ENCODE measurements at regions not wholly inside any gene's neighbourhood (a gene's known extent, or its start where the extent isn't known, plus 50 kb on each side); places are given as distances from the start of the nearest gene placed in this dataset.

DNA sequence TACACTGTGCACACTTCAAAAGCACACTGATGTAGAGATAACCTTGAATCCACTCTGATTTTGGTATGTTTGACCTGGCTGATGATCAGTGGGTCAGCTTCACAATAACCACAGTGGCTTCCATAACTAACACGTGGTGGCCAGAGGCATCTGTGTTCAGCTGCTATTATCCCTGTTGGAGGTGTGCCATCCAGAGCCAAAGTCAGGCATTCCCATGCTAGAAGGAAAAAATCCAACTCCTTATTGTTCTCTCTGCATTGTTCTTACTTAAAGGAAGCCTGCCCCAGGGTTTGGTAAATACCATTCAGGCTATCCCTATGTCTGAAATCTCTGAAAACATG lies 127.3 kb upstream of the MON1B start:
- DNase-seq (ENCODE audit: low read depth): no peak
- no peaks in the 10 kb centered on the region for H3K27me3 Mint-ChIP-seq (ENCODE audit: low read depth, unreplicated experiment)
- no peak for FAIRE-seq
- Histone ChIP-seq H3K27ac (ENCODE audit: low read depth, low read length) (no peak overlapping the region), H3K79me2 (ENCODE audit: insufficient read depth, low read length) (no peaks in the 10 kb centered on the region), H2AFZ (ENCODE audit: low read depth, low read length) (no peak overlapping the region), H4K20me1 (ENCODE audit: insufficient read depth, low read length) (no peaks in the 10 kb centered on the region), H3K4me1 (ENCODE audit: insufficient read depth, low read length) (no peaks in the 10 kb centered on the region), H3K4me2 (ENCODE audit: low read length) (no peak overlapping the region), H3K9me3 (ENCODE audit: insufficient read depth, low read depth, low read length) (no peaks in the 10 kb centered on the region), H3K27me3 (ENCODE audit: insufficient read depth, low read length) (no peaks in the 10 kb centered on the region), H3K9ac (ENCODE audit: low read length) (no peak overlapping the region), H3K4me3 (ENCODE audit: insufficient read depth, low read depth, low read length) (no peak overlapping the region), H3K36me3 (ENCODE audit: insufficient read depth, low read length) (no peaks in the 10 kb centered on the region)
- H3K9me3 Mint-ChIP-seq (ENCODE audit: unreplicated experiment): no peaks in the 10 kb centered on the region
- no peak overlapping the region for H3K27ac Mint-ChIP-seq (ENCODE audit: unreplicated experiment)
- no peak overlapping the region for H3K4me3 Mint-ChIP-seq (ENCODE audit: unreplicated experiment)
- H3K4me1 Mint-ChIP-seq (ENCODE audit: low read depth, unreplicated experiment): no peaks in the 10 kb centered on the region
- no peaks in the 10 kb centered on the region for H3K36me3 Mint-ChIP-seq (ENCODE audit: low read depth, unreplicated experiment)
- TF ChIP-seq EZH2 (IDR thresholded peaks at IDR 0.05; ENCODE audit: insufficient read depth, low read length): no peak
- TF ChIP-seq, protein P1, sequence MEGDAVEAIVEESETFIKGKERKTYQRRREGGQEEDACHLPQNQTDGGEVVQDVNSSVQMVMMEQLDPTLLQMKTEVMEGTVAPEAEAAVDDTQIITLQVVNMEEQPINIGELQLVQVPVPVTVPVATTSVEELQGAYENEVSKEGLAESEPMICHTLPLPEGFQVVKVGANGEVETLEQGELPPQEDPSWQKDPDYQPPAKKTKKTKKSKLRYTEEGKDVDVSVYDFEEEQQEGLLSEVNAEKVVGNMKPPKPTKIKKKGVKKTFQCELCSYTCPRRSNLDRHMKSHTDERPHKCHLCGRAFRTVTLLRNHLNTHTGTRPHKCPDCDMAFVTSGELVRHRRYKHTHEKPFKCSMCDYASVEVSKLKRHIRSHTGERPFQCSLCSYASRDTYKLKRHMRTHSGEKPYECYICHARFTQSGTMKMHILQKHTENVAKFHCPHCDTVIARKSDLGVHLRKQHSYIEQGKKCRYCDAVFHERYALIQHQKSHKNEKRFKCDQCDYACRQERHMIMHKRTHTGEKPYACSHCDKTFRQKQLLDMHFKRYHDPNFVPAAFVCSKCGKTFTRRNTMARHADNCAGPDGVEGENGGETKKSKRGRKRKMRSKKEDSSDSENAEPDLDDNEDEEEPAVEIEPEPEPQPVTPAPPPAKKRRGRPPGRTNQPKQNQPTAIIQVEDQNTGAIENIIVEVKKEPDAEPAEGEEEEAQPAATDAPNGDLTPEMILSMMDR (IDR thresholded peaks at IDR 0.05; ENCODE audit: insufficient read depth, low read depth, low read length): no peak

- H3K9ac ChIP-seq (ENCODE audit: low read length): no peak overlapping the region
- H3K4me3 Mint-ChIP-seq (ENCODE audit: unreplicated experiment): no peak overlapping the region
- no peak overlapping the region for H3K4me2 ChIP-seq (ENCODE audit: low read length)
- no peaks in the 10 kb centered on the region for H3K4me1 ChIP-seq (ENCODE audit: insufficient read depth, low read length)
- H3K9me3 Mint-ChIP-seq (ENCODE audit: unreplicated experiment): no peaks in the 10 kb centered on the region
- DNase-seq (ENCODE audit: low read depth) (no peak), FAIRE-seq (no peak)
- H2AFZ ChIP-seq (ENCODE audit: low read depth, low read length): no peak overlapping the region
- H3K4me3 ChIP-seq (ENCODE audit: insufficient read depth, low read depth, low read length): no peak overlapping the region
- no peaks in the 10 kb centered on the region for H4K20me1 ChIP-seq (ENCODE audit: insufficient read depth, low read length)
- H3K36me3 Mint-ChIP-seq (ENCODE audit: low read depth, unreplicated experiment): no peaks in the 10 kb centered on the region
- H3K4me1 Mint-ChIP-seq (ENCODE audit: low read depth, unreplicated experiment): no peaks in the 10 kb centered on the region
- no peaks in the 10 kb centered on the region for H3K9me3 ChIP-seq (ENCODE audit: insufficient read depth, low read depth, low read length)
- no peak overlapping the region for H3K27ac ChIP-seq (ENCODE audit: low read depth, low read length)
- no peak for TF ChIP-seq EZH2 (IDR thresholded peaks at IDR 0.05; ENCODE audit: insufficient read depth, low read length)
- TF ChIP-seq, protein P1 (IDR thresholded peaks at IDR 0.05; ENCODE audit: insufficient read depth, low read depth, low read length): no peak
- no peaks in the 10 kb centered on the region for H3K27me3 Mint-ChIP-seq (ENCODE audit: low read depth, unreplicated experiment)
- no peaks in the 10 kb centered on the region for H3K27me3 ChIP-seq (ENCODE audit: insufficient read depth, low read length)
- H3K79me2 ChIP-seq (ENCODE audit: insufficient read depth, low read length): no peaks in the 10 kb centered on the region
- H3K36me3 ChIP-seq (ENCODE audit: insufficient read depth, low read length): no peaks in the 10 kb centered on the region
- no peak overlapping the region for H3K27ac Mint-ChIP-seq (ENCODE audit: unreplicated experiment)
Observed at GRCh38 chr16:77064037-77064436, 127.0 kb upstream of the MON1B start.

DNA sequence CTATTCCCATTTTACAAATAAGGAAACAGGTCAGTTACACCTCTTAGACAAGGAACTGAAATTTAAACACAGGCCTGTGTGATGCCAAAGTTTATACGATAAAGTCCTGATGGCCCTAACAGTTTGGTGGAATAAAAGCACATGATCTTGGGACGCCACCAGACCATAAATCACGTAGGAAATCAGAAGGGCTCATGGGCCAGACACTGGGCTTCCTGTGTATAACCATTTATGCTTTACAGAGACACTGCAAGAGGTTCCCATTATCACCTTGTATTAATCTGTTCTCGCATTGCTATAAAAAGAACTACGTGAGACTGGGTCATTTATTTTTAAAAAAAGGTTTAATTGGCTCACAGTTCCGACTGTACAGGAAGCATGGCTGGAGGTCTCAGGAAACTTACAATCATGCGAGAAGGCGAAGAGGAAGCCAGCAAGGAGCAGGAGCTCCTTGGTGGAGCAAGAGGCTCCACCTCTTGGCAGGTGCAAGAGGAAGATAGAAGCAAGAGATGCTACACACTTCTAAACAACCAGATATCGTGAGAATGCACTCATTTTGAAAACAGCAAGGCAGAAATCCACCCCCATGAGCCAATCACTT lies 124.0 kb upstream of the MON1B start:
- Histone ChIP-seq H3K4me3 (ENCODE audit: insufficient read depth, low read depth, low read length) (no peak overlapping the region), H2AFZ (ENCODE audit: low read depth, low read length) (no peak overlapping the region), H3K27ac (ENCODE audit: low read depth, low read length) (no peak overlapping the region), H3K9ac (ENCODE audit: low read length) (no peak overlapping the region), H3K4me1 (ENCODE audit: insufficient read depth, low read length) (no peaks in the 10 kb centered on the region), H3K4me2 (ENCODE audit: low read length) (no peak overlapping the region), H3K9me3 (ENCODE audit: insufficient read depth, low read depth, low read length) (no peaks in the 10 kb centered on the region), H4K20me1 (ENCODE audit: insufficient read depth, low read length) (no peaks in the 10 kb centered on the region), H3K36me3 (ENCODE audit: insufficient read depth, low read length) (no peaks in the 10 kb centered on the region), H3K27me3 (ENCODE audit: insufficient read depth, low read length) (no peaks in the 10 kb centered on the region), H3K79me2 (ENCODE audit: insufficient read depth, low read length) (no peaks in the 10 kb centered on the region)
- no peak for FAIRE-seq
- H3K9me3 Mint-ChIP-seq (ENCODE audit: unreplicated experiment): peaks cover 2% of the 10 kb centered on the region
- H3K27me3 Mint-ChIP-seq (ENCODE audit: low read depth, unreplicated experiment): no peaks in the 10 kb centered on the region
- H3K27ac Mint-ChIP-seq (ENCODE audit: unreplicated experiment): no peak overlapping the region
- no peaks in the 10 kb centered on the region for H3K36me3 Mint-ChIP-seq (ENCODE audit: low read depth, unreplicated experiment)
- H3K4me3 Mint-ChIP-seq (ENCODE audit: unreplicated experiment): no peak overlapping the region
- TF ChIP-seq EZH2 (IDR thresholded peaks at IDR 0.05; ENCODE audit: insufficient read depth, low read length): no peak
- TF ChIP-seq, protein P1 (IDR thresholded peaks at IDR 0.05; ENCODE audit: insufficient read depth, low read depth, low read length): no peak
- no peaks in the 10 kb centered on the region for H3K4me1 Mint-ChIP-seq (ENCODE audit: low read depth, unreplicated experiment)
- DNase-seq (ENCODE audit: low read depth): no peak

All from astrocyte (in vitro differentiated cells and primary cell).